BJ (cell line): ENCODE measurements at regions not wholly inside any gene's neighbourhood (a gene's known extent, or its start where the extent isn't known, plus 50 kb on each side); places are given as distances from the start of the nearest gene placed in this dataset.
A peak's percentile ranks its signal among the peaks of the same experiment; 100 is the strongest.

Source experiments
- CTCF ChIA-PET: fragments of 350-600 bp; formaldehyde crosslinking; extraction: SDS; loops from one replicate; lab custom pipeline; 2021; ENCODE audit warnings: antibody characterized with exemption, inconsistent platforms; lab: Yijun Ruan, JAX
- POLR2A ChIA-PET: fragments of 300-600 bp; sonication (Branson Sonifier 250); formaldehyde crosslinking; extraction: SDS; loops from one replicate; lab custom pipeline; 2021; ENCODE audit warnings: antibody characterized with exemption; lab: Charles Lee
- DNase-seq: peaks from one replicate; pipeline ENCODE4 v3.0.0-alpha.2; 2011; ENCODE audit warnings: low read depth
- H3K27me3 ChIP-seq: 2 replicates; pipeline ENCODE4 v1.6.0; 2011; ENCODE audit warnings: low read length; ENCODE audit not compliant: control insufficient read depth, insufficient read depth
- H3K36me3 ChIP-seq: 2 replicates; pipeline ENCODE4 v1.5.1; 2011; ENCODE audit warnings: low read length; ENCODE audit not compliant: control insufficient read depth, insufficient read depth
- H3K4me3 ChIP-seq: 2 replicates; pipeline ENCODE4 v1.5.1; 2011; ENCODE audit warnings: low read depth, mild to moderate bottlenecking, control low read depth, low read length
- CTCF ChIP-seq: IDR thresholded peaks from 2 replicates; pipeline ENCODE4 v1.5.1; 2011; ENCODE audit warnings: low read depth, mild to moderate bottlenecking, control low read depth, inconsistent platforms, low read length, moderate library complexity; ENCODE audit not compliant: insufficient read depth

- Histone ChIP-seq H3K36me3 (no peaks in the 10 kb centered on the region), H3K27me3 (no peaks in the 10 kb centered on the region), H3K4me3 (no peak overlapping the region)
- CTCF ChIA-PET = no interaction called here
- POLR2A ChIA-PET = no interaction called here
- TF ChIP-seq CTCF = no peak
- DNase-seq = no peak
Measured at GRCh38 chr3:117651246-117651645, 941.7 kb downstream of the TUSC7 start.

GRCh38 chr3:117656391-117656790 lies 946.8 kb downstream of the TUSC7 start:
- Histone ChIP-seq H3K27me3 (no peaks in the 10 kb centered on the region), H3K36me3 (no peaks in the 10 kb centered on the region), H3K4me3 (no peak overlapping the region)
- DNase-seq = no peak
- no peak for TF ChIP-seq CTCF
- ChIA-PET CTCF (interaction anchor here (0.6 kb wide), 1 partner anchor 106 kb away, joined by 4 read pairs; no protein-coding TSS in a partner anchor), POLR2A (no interaction called here)

GRCh38 chr3:117657278-117657677 lies 947.7 kb downstream of the TUSC7 start:
- no peak for DNase-seq
- Histone ChIP-seq H3K4me3 (no peak overlapping the region), H3K27me3 (no peaks in the 10 kb centered on the region), H3K36me3 (no peaks in the 10 kb centered on the region)
- ChIA-PET POLR2A (no interaction called here), CTCF (no interaction called here)
- no peak for TF ChIP-seq CTCF

DNA sequence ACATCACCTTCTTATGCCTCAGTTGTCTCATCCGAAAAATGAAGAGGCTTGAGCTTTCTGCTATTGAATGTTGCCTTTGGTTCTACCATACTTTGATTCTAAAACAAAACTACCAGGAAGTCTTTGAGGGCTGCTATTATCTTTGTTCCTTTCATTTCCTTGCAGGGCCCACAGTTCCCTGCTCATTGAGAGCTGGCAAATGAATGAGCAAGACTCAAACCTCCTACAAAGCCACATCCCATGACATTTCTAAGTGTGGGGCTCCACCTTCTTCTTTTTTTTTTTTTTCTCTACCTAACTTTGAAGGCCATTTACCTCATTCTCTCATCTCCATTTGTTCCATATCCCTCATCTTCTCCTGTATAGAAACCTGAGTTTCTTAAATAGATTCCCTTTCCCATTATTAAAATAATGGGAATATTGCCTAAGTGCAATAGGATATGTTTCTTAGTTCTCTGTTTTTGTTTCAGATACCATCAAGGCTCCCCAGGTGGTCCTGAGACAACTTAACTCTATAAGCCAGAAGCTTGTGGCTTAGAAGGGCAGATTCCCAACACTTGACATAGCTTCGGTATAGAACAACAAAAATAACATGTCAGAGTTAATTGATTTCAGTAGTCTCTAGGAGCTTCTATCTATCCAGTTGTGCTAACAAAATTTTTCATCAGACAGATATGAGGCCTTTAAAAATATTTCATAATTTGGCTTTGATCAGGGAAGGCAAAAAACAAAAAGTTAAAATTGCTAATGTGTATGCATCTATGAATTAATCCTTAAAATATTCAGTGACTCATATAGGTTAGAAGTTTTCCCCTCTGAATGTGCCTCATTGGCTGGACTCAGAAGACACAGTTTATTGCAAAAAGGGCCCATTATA lies 951.6 kb downstream of the TUSC7 start:
- peak; percentile 12 for DNase-seq
- ChIA-PET POLR2A (no interaction called here), CTCF (interaction anchor here (0.7 kb wide), 1 partner anchor 16 kb away, joined by 3 read pairs; no protein-coding TSS in a partner anchor)
- TF ChIP-seq CTCF = no peak
- H3K4me3 ChIP-seq = no peak overlapping the region
- H3K27me3 ChIP-seq = no peaks in the 10 kb centered on the region
- H3K36me3 ChIP-seq = no peaks in the 10 kb centered on the region

DNA sequence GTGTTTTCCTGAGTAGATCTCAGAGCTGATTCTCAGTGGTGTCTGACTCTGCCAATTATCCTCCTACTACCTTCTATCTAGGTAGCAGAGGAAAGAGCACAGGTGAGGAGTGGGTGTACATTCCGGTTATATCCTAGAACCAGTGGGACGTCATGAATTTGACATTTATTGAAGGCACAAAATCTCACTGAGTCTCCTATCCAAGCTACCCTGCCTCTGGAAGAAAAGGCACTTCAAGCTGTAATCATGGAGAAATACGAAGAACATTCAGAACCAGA lies 952.2 kb downstream of the TUSC7 start:
- no peak for DNase-seq
- Histone ChIP-seq H3K36me3 (no peaks in the 10 kb centered on the region), H3K4me3 (no peak overlapping the region), H3K27me3 (no peaks in the 10 kb centered on the region)
- ChIA-PET CTCF (interaction anchor here (0.7 kb wide), 1 partner anchor 15 kb away, joined by 3 read pairs; no protein-coding TSS in a partner anchor), POLR2A (no interaction called here)
- no peak for TF ChIP-seq CTCF
